ENCODE measurements at regions not wholly inside any gene's neighbourhood (a gene's known extent, or its start where the extent isn't known, plus 50 kb on each side); places are given as distances from the start of the nearest gene placed in this dataset.

GRCh38 chr14:95420060-95420459 is 96.4 kb downstream of the SYNE3 start:
- Histone ChIP-seq H3K27me3 (ENCODE audit: control insufficient read depth in 1 of 2, insufficient read depth in 2 of 2, low read length in 2 of 2) (no peaks in the 10 kb centered on the region), H3K27ac (ENCODE audit: low read depth in 1 of 2, low read length in 2 of 2) (no peak overlapping the region), H3K4me3 (ENCODE audit: low read length) (no peak overlapping the region), H3K4me1 (ENCODE audit: insufficient read depth, low read length) (no peaks in the 10 kb centered on the region), H3K9me3 (ENCODE audit: control insufficient read depth in 1 of 2, insufficient read depth in 1 of 2, low read length in 2 of 2) (no peaks in the 10 kb centered on the region), H3K36me3 (ENCODE audit: insufficient read depth, low read length) (peaks cover 71% of the 10 kb centered on the region)
- no peak for TF ChIP-seq CTCF (IDR thresholded peaks at IDR 0.05)
- CTCF ChIA-PET: no interaction called here
- Mint-ChIP-seq H3K27ac (no peak overlapping the region), H3K4me1 (ENCODE audit: low read depth) (no peaks in the 10 kb centered on the region), H3K36me3 (ENCODE audit: low read depth) (peaks cover 76% of the 10 kb centered on the region), H3K27me3 (no peaks in the 10 kb centered on the region), H3K9me3 (no peaks in the 10 kb centered on the region), H3K4me3 (no peak overlapping the region)
- intact Hi-C loops (cut with DNase I, micrococcal nuclease): no loop called here
- DNase-seq (no peak), ATAC-seq (ENCODE audit: poor library complexity) (no peak)
- POLR2A ChIA-PET: no interaction called here

- H3K4me1 ChIP-seq (ENCODE audit: insufficient read depth, low read length): no peaks in the 10 kb centered on the region
- H3K36me3 ChIP-seq (ENCODE audit: insufficient read depth, low read length): peaks cover 71% of the 10 kb centered on the region
- no peak for DNase-seq
- Mint-ChIP-seq H3K4me1 (ENCODE audit: low read depth) (no peaks in the 10 kb centered on the region), H3K27ac (no peak overlapping the region), H3K4me3 (no peak overlapping the region), H3K36me3 (ENCODE audit: low read depth) (peaks cover 75% of the 10 kb centered on the region), H3K27me3 (no peaks in the 10 kb centered on the region), H3K9me3 (no peaks in the 10 kb centered on the region)
- H3K4me3 ChIP-seq (ENCODE audit: low read length): no peak overlapping the region
- no peaks in the 10 kb centered on the region for H3K9me3 ChIP-seq (ENCODE audit: control insufficient read depth in 1 of 2, insufficient read depth in 1 of 2, low read length in 2 of 2)
- POLR2A ChIA-PET: no interaction called here
- no peaks in the 10 kb centered on the region for H3K27me3 ChIP-seq (ENCODE audit: control insufficient read depth in 1 of 2, insufficient read depth in 2 of 2, low read length in 2 of 2)
- H3K27ac ChIP-seq (ENCODE audit: low read depth in 1 of 2, low read length in 2 of 2): no peak overlapping the region
- intact Hi-C loops (cut with DNase I, micrococcal nuclease): no loop called here
- CTCF ChIA-PET: no interaction called here
- ATAC-seq (ENCODE audit: poor library complexity): no peak
- no peak for TF ChIP-seq CTCF (IDR thresholded peaks at IDR 0.05)
These were observed 96.9 kb downstream of the SYNE3 start for GRCh38 chr14:95419569-95419968.

- Histone ChIP-seq H3K4me3 (ENCODE audit: low read length) (no peak overlapping the region), H3K9me3 (ENCODE audit: control insufficient read depth in 1 of 2, insufficient read depth in 1 of 2, low read length in 2 of 2) (no peaks in the 10 kb centered on the region), H3K27me3 (ENCODE audit: control insufficient read depth in 1 of 2, insufficient read depth in 2 of 2, low read length in 2 of 2) (no peaks in the 10 kb centered on the region), H3K4me1 (ENCODE audit: insufficient read depth, low read length) (no peaks in the 10 kb centered on the region), H3K27ac (ENCODE audit: low read depth in 1 of 2, low read length in 2 of 2) (no peak overlapping the region), H3K36me3 (ENCODE audit: insufficient read depth, low read length) (peaks cover 71% of the 10 kb centered on the region)
- no peak overlapping the region for H3K4me3 Mint-ChIP-seq
- TF ChIP-seq CTCF (IDR thresholded peaks at IDR 0.05): no peak
- intact Hi-C loops (cut with DNase I, micrococcal nuclease): no loop called here
- peaks cover 68% of the 10 kb centered on the region for H3K36me3 Mint-ChIP-seq (ENCODE audit: low read depth)
- no peaks in the 10 kb centered on the region for H3K4me1 Mint-ChIP-seq (ENCODE audit: low read depth)
- ATAC-seq (ENCODE audit: poor library complexity): no peak
- POLR2A ChIA-PET: no interaction called here
- H3K27ac Mint-ChIP-seq: no peak overlapping the region
- no peaks in the 10 kb centered on the region for H3K27me3 Mint-ChIP-seq
- H3K9me3 Mint-ChIP-seq: no peaks in the 10 kb centered on the region
- CTCF ChIA-PET: no interaction called here
- no peak for DNase-seq
These were observed 97.6 kb downstream of the SYNE3 start for GRCh38 chr14:95418858-95419257.

All from CD4-positive, alpha-beta T cell (primary cell).